GM18867 (cell line): ENCODE measurements at regions not wholly inside any gene's neighbourhood (a gene's known extent, or its start where the extent isn't known, plus 50 kb on each side); places are given as distances from the start of the nearest gene placed in this dataset.
A peak's percentile ranks its signal among the peaks of the same experiment; 100 is the strongest.
"Not testable (repeated sequence)": the region's sequence is repeated elsewhere in the genome, so short reads cannot be mapped to it uniquely, and the experiment has no call there.

Experiments used
- ATAC-seq: cut with Tn5 transposase; IDR thresholded peaks from one replicate; pipeline ENCODE4 v1.9.1; 2021; ENCODE audit warnings: mild to moderate bottlenecking, moderate library complexity; ENCODE audit not compliant: unreplicated experiment

GRCh38 chr3:26763723-26764122, 141.2 kb downstream of the LRRC3B start:
- no peak for ATAC-seq

DNA sequence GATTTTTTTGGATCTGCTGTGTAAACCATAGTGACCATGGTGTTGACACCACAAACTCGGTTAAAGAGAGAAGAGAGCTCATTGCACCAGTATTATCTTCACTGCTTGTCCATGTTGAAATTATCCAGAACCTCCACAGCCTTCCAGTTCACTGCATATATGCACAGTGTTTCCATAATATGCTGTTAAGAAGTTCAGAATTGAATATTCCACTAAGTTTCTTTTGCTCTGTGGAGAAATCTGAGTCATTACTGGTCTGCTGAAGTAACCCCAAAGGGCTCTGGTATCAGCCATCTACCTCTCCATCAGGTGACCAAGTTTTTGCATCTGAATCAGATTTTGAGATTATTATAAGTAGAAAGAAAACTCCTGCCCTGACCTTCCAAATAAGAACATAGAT, 143.5 kb downstream of the LRRC3B start:
- no peak for ATAC-seq

DNA sequence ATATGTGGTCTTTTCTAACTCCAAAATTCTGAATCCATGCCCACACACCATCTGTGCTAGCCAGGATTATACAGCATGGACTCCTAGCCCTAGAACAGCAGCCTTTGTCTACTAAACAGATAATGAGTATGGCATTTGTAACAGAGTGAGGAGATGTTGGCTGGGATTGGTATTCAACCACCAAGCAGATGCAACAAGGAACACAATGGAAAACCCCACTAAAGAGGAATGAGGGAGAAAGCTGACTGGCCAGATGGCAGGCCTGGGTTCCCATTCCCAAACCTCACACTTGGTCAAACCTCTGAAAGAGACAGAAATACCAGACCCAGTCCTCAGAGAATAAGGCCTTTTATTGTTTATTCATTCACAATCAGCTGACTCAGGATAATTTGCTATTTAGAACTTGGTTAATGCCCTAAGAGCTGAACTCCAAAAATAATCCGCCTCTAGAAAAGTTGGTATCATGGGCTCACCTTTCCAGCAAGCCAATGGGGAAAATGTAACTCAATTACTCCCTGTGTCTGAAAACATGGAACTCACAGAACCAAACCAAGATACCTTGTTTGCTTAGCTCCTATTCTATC, 145.6 kb downstream of the LRRC3B start:
- no peak for ATAC-seq

DNA sequence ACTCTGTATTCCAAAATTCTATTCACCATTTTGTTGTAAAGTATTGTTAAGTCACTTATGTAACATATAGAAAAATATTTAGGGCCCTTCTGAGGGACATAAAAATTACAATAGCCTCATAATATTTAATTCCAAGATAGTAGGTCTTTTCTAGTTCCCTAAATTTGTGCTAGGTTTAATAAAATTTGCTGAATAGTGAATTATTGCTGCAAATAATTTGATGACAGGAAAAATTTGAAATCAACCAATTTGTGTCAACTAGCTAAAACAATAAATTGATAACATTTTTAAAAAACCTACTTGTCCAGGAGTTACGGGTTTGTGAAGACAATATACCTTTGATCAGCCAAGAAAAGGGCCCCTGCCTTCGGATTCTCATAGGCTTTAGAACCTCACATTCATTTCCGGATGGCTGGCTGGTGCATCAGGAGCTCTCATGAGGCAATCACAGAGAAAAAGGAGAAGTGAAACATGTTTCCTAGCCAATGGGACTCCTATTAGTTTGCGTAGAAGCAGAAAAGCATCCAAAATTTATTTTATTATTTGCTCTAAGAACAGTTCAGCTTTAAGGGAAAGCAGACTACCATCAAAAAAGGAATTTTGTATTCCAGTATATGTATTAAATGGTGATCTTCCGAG, 177.2 kb downstream of the LRRC3B start:
- ATAC-seq = no peak

GRCh38 chr3:26807272-26807671, 184.7 kb downstream of the LRRC3B start:
- no peak for ATAC-seq

GRCh38 chr3:26825454-26825853, 202.9 kb downstream of the LRRC3B start:
- ATAC-seq = no peak

- no peak for ATAC-seq
Observed at GRCh38 chr3:26827169-26827568, 204.6 kb downstream of the LRRC3B start.

DNA sequence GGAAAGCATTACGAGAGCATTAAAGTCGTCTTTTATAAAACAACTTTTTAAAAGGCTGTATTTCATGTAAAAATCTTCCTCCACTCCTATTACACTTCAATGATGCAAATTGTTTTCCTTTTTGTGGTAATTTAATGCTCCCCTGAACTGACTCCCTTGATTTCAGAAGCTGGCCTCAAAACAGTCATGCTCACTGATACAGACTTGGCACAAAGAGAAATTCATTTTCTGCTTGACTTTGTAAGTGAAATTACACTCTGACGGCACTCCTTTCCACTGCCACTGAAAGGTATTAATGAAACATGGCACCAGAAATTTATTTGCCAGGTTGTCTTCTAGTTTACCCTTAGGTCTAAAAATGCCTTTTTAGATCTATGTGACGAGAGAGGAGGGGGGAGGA, 215.5 kb downstream of the LRRC3B start:
- no peak for ATAC-seq

DNA sequence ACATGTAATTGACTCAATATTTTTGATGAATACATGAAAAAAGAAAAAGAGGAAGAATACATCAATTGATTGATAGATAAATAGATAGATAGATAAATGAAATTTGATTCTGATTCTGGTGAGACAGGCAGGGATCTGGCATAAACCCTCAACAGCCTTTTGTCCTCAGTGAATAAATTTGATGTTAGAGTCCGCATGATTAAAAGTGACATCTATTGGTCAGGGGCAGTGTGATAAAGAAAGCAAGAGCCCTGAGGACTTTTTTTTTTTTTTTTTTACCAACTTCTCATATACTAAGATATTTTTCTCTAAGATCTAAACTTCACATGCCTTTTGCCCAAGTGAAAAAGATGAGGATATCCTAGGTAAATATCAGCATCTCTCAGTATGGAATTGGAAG, 216.4 kb downstream of the LRRC3B start:
- no peak for ATAC-seq

- ATAC-seq = no peak
Observed at GRCh38 chr3:26840272-26840870, 217.8 kb downstream of the LRRC3B start.

GRCh38 chr3:26845194-26845593, 222.6 kb downstream of the LRRC3B start:
- ATAC-seq = no peak

DNA sequence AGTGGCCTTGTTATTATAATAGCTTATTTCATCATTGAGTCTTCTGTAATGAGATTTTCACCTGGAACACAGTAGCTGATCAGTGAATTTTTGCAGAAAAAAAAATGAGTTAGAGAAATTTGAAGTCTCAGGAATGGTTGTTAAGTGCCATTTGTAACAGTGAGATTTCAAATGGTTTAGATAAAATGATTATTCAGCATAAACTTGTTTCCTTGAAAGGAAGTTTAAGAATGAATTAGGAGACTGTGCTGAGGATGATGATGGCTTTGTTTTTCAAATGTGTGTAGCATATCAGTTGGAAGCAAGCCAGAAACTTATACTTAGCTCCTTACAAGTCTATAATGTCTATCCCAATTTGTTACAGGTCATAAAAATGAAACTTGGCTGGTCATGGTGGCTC, 225.1 kb downstream of the LRRC3B start:
- no peak for ATAC-seq

GRCh38 chr3:26894443-26894842, 271.9 kb downstream of the LRRC3B start:
- no peak for ATAC-seq

GRCh38 chr3:26915208-26915607, 292.6 kb downstream of the LRRC3B start:
- ATAC-seq = no peak

DNA sequence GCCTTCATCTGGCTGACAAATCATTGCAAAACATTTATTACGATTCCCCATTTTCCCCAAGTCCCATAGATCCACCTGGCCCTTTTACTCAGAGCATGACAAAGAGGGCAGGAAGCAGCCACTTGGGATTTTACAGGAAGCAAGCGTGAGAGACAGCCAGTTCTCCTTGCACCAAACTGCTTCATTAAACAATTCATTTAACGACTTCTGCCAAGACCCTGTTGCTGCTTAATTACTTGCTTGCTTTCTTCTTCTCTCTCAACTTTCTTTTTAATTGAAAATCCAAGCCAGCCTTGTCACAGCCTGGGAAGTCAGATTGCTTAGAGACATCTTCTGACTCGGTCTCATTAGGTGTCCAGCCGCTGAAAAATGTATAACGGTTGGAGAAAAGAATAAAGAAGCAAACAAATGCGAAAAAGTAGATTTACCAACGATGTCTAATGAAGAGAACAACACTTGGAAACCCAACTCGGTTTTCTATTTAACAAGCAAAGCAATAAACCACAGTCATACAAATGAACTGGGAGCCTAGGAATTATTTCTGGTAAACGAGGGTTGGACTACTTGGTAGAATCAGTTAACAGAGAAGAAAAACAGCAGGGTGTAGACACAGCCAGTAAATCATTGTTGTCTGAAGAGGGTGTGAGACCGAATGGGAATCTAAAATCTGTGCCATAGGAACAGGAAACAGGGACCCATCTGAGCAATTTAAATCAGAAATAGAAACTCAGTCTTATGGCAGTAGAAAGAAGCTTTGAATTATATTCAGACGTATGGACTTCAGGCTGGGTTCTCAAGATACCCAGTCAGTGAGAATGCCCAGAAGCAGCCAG, 298.3 kb downstream of the LRRC3B start:
- ATAC-seq = no peak

DNA sequence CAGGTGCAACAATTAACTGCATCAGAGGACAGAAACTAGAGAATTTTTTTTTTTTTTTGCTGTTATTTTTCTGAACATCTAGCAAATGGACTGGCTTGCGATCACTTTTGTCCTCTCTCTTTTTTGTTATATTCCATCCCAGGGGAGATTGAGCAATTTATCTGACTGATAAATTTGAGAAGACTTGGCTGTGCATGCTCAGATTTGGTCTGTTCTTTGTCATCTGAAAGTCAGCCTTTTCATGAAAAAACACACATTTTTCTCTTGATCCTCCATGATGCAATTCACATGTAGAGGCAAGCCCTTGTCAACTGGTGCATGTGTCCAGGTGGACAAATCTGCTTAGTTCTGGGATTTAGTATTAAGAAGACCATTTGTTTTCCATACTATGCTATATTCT, 309.3 kb downstream of the LRRC3B start:
- no peak for ATAC-seq

DNA sequence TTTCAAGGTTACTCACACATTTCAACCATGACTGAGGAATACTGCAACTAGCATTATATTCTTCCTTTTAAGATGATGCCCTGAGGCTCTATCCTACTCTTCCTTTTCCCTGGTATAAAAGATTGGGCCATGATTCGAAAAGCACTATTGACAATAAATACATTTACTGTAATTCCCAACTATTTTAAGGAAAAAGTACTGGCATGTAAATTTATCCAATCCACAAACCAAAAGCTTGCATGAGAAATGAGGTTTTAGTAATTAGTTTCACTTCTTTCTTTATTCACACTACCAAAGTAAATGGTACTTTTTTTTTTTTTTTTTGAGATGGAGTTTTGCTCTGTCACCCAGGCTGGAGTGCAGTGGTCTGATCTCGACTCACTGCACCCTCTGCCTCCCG, 310.2 kb downstream of the LRRC3B start:
- ATAC-seq = no peak

DNA sequence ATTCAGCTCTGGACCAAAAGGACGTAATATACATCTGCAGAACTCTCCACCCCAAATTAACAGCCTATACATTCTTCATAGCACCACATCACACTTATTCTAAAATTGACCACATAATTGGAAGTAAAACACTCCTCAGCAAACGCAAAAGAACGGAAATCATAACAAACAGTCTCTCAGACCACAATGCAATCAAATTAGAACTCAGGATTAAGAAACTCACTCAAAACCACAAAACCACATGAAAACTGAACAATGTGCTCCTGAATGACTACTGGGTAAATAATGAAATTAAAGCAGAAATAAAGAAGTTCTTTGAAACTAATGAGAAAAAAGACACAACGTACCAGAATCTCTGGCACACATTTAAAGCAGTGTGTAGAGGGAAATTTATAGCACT, 322.9 kb downstream of the LRRC3B start:
- ATAC-seq = not testable (repeated sequence)

DNA sequence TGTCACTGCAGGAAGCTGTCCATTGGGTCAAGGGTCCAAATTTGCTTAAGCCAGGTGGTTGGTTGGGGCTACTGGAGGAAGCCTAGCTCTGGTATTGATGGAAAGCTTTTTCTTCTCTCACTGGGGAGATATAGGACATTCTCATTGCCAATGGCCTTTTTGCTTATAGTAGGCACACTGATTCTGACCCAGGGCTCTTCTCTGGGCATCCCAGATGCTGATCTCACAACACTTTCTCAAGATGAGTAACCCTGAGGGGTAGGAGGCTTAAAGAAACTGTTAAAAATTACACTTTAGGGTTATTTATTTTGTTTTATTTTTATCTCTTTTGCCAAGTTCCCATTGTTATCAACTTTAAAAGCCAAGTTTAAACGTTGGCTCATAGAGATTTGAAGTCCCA, 337.8 kb downstream of the LRRC3B start:
- no peak for ATAC-seq

GRCh38 chr3:26962492-26963360, 340.2 kb downstream of the LRRC3B start:
- peak; percentile 95 for ATAC-seq

GRCh38 chr3:26963361-26963743, 340.8 kb downstream of the LRRC3B start:
- ATAC-seq = no peak
